D721Med (cell line): ENCODE measurements at regions not wholly inside any gene's neighbourhood (a gene's known extent, or its start where the extent isn't known, plus 50 kb on each side); places are given as distances from the start of the nearest gene placed in this dataset.
"Not testable (repeated sequence)": the region's sequence is repeated elsewhere in the genome, so short reads cannot be mapped to it uniquely, and the experiment has no call there.

Experiments used
- DNase-seq: peaks from one replicate; pipeline ENCODE4 v3.0.0; 2011; ENCODE audit warnings: low spot score; ENCODE audit not compliant: insufficient read length
- FAIRE-seq: peaks from 2 replicates; lab custom pipeline; 2011; peaks lifted over from hg19 to GRCh38; lab: Jason Lieb, UNC
- TF ChIP-seq, protein P1 (sequence below): IDR thresholded peaks from 2 replicates; pipeline ENCODE4 v1.5.1; 2012; ENCODE audit warnings: mild to moderate bottlenecking, control low read depth; ENCODE audit not compliant: insufficient read depth; ENCODE audit errors: missing control alignments

DNA sequence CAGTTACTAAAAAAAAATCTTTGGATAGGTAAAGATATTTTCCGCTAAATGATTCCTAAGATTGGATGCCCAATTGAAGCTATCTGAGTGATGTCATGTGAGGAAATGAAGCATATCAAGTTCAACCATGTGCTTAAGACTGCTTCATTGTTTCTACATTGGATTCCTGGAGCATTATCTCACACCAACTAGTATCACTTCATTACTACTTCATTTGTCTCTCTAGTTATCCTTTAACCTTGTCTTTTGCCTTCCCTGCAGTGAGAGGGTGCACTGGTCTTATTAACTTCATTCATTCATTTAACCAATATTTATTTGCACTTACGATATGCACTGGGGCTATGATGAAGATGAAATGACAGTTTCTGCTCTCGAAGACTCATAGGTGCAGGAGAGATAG is 198.1 kb downstream of the SLC38A4 start:
- DNase-seq, result no peak
- TF ChIP-seq, protein P1, sequence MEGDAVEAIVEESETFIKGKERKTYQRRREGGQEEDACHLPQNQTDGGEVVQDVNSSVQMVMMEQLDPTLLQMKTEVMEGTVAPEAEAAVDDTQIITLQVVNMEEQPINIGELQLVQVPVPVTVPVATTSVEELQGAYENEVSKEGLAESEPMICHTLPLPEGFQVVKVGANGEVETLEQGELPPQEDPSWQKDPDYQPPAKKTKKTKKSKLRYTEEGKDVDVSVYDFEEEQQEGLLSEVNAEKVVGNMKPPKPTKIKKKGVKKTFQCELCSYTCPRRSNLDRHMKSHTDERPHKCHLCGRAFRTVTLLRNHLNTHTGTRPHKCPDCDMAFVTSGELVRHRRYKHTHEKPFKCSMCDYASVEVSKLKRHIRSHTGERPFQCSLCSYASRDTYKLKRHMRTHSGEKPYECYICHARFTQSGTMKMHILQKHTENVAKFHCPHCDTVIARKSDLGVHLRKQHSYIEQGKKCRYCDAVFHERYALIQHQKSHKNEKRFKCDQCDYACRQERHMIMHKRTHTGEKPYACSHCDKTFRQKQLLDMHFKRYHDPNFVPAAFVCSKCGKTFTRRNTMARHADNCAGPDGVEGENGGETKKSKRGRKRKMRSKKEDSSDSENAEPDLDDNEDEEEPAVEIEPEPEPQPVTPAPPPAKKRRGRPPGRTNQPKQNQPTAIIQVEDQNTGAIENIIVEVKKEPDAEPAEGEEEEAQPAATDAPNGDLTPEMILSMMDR, result no peak
- FAIRE-seq, result no peak

DNA sequence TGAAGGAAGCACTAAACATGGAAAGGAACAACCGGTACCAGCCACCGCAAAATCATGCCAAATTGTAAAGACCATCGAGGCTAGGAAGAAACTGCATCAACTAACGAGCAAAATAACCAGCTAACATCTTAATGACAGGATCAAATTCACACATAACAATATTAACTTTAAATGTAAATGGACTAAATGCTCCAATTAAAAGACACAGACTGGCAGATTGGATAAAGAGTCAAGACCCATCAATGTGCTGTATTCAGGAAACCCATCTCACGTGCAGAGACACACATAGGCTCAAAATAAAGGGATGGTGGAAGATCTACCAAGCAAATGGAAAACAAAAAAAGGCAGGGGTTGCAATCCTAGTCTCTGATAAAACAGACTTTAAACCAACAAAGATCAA is 206.3 kb downstream of the SLC38A4 start:
- FAIRE-seq, result not testable (repeated sequence)

DNA sequence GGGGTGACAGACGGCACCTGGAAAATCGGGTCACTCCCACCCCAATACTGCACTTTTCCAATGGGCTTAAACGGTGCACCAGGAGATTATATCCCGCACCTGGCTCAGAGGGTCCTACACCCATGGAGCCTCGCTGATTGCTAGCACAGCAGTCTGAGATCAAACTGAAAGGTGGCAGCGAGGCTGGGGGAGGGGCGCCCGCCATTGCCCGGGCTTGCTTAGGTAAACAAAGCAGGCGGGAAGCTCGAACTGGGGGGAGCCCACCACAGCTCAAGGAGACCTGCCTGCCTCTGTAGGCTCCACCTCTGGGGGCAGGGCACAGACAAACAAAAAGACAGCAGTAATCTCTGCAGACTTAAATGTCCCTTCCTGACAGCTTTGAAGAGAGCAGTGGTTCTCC is 208.1 kb downstream of the SLC38A4 start:
- not testable (repeated sequence) for DNase-seq, FAIRE-seq

More for the DNA sequence above, 206.3 kb downstream of the SLC38A4 start:
- DNase-seq, result not testable (repeated sequence)

DNA sequence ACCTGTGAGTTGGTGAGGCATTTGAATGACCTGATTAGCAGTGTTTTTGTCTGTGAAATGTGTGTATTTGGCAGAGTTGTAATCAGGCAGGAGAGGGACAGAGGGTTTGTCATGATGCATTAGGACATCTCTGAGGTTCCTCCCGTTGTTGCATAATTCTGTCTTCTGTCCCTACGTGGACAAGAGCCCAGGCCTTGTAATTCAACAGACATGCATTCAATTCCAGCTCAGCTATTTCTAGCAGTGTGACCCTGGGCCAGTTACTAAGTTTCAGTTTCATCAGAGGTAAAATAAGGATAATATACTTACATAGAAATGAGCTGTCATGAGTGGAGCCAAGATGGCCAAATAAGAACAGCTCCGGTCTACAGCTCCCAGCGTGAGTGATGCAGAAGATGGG is 208.6 kb downstream of the SLC38A4 start:
- TF ChIP-seq, protein P1, result no peak
- DNase-seq (no peak), FAIRE-seq (no peak)

DNA sequence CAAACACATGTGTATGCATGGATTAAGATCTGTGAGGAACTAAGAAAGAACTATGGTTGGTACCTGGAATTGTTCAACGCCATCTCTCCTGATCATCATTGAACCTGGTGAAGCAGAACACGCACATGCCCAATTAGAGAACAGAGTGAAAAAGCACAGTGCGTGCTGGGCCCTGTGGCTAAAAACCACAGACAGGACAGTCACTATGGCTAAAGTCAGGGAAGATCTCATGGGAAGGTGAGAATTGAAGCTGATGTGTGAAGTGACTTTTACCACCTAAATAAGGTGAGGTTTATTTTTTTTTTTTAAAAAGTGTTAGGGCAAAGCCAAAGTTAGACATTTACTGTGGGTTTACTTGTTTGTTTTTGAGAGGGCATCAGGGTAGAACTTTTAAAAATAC is 215.0 kb downstream of the SLC38A4 start:
- DNase-seq (no peak), FAIRE-seq (no peak)
- TF ChIP-seq, protein P1, result no peak

DNA sequence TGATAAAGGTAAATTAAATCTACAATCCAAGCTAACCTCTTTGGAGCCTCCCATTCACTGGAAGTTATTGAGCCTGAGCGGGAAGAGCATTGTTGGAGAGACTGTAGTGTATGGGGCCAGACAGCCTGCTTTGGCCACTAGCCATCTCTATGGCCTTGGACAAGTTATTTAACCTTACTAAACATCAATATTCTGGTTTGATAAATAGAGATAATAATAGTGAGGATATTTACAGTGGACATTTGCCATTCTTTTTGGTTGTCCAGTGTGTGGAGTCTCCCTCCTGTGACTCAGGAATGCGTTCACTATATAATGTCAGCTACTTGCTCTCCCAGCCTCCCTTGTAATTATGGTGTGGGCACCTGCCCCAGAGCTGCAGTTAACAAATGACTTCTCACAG is 216.1 kb downstream of the SLC38A4 start:
- TF ChIP-seq, protein P1, result no peak
- FAIRE-seq (no peak), DNase-seq (no peak)

DNA sequence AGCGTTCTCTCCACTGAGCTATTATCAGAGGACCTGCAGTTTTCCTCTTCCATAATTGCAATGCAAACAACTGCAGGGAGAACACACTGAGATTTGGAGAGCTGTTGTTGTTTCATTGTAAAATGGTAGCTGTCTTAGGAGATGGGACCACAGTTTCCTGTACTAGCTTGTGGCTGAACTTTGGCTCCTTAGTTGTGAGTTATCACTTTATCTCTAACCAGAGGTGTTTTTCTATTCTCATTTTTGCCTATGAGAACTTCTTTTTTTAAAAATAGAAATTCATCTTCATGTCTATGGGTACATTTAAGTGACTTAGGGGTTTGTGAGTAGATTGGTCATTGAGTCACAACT is 216.5 kb downstream of the SLC38A4 start:
- FAIRE-seq (no peak), DNase-seq (no peak)
- TF ChIP-seq, protein P1, result no peak

DNA sequence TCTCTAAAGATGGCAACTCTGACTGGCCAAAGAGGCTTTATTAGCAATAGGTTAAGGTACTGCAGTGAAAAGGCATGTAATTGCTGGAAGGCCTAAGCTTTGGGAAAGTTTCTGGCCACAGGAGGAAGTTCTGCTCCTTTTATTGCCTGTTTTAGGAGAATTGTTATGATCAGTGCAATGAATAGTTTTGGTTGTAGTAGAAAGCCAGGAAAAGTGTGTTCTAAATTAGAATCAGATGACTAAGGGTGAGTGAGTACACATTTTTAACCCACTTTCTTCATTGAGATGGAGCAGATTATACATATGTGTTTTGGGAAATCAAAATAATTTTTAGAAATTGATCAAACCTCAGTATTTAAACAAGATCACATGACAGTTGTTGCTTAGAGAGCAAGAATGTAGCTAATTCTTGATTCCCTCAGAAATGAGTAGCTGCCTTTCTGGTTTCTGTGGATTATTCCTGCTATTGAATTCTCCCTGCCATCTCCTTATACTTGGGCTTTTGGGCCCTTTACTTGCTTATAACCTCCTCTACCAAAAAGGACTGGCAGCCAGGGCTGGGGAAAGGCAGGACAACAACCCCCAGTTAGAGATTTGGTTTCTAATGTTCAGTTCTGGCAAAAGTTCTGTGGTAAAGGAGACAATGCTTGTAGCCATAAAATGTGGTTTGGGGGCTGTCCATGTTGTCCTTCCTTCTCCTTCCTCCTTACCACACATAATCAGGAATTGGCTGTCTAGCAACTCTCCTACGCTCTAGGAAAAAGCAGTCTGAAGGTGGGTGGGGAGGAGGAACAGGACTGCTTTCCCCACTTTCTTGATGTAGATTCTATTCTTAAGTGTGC is 217.1 kb downstream of the SLC38A4 start:
- TF ChIP-seq, protein P1, result no peak
- DNase-seq, result no peak
- no peak for FAIRE-seq
